T-helper 1 cell treated with Interleukin-12 subunit alpha and Interleukin-12 subunit beta and Interleukin-4 antibody, amounts not matched to agents 30 μg/mL and 1 μg/mL, for 36 hours (primary cell): ENCODE measurements at regions not wholly inside any gene's neighbourhood (a gene's known extent, or its start where the extent isn't known, plus 50 kb on each side); places are given as distances from the start of the nearest gene placed in this dataset.

Source experiments
- H3K27ac Mint-ChIP-seq: one replicate; pipeline ENCODE4 v1.8.0; 2021; ENCODE audit warnings: mild to moderate bottlenecking, mixed read lengths
- H3K27me3 Mint-ChIP-seq: one replicate; pipeline ENCODE4 v1.8.0; 2021; ENCODE audit warnings: low read depth, mixed read lengths
- H3K36me3 Mint-ChIP-seq: one replicate; pipeline ENCODE4 v1.8.0; 2021; ENCODE audit warnings: low read depth, mixed read lengths
- H3K4me1 Mint-ChIP-seq: one replicate; pipeline ENCODE4 v1.8.0; 2021; ENCODE audit warnings: low read depth, mixed read lengths
- H3K4me3 Mint-ChIP-seq: one replicate; pipeline ENCODE4 v1.8.0; 2021; ENCODE audit warnings: mild to moderate bottlenecking, moderate library complexity, mixed read lengths
- H3K9me3 Mint-ChIP-seq: one replicate; pipeline ENCODE4 v1.8.0; 2021; ENCODE audit warnings: mixed read lengths

DNA sequence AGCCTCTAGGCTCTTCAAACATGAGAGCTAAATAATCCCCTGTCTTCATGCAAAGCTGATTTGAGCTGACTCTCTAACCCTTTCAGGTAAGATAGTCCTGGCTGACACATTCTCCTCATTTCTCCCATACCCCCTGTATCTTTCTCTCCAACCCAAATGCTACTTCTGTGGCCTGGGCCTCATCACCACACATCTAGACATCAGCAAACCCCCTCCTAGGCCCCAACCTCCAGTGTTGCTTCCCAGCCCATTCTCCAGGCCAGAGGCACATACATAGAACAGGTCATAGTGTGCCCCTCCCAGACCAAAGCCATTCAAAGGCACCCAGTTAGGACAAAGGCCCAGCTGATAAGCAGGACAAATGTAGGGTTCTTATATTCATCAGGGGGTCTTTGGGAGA lies 84.9 kb downstream of the ANKRD60 start:
- H3K4me1 Mint-ChIP-seq: no peaks in the 10 kb centered on the region
- no peaks in the 10 kb centered on the region for H3K9me3 Mint-ChIP-seq
- H3K36me3 Mint-ChIP-seq: no peaks in the 10 kb centered on the region
- H3K27me3 Mint-ChIP-seq: no peaks in the 10 kb centered on the region
- H3K4me3 Mint-ChIP-seq: no peak overlapping the region
- H3K27ac Mint-ChIP-seq: no peak overlapping the region

DNA sequence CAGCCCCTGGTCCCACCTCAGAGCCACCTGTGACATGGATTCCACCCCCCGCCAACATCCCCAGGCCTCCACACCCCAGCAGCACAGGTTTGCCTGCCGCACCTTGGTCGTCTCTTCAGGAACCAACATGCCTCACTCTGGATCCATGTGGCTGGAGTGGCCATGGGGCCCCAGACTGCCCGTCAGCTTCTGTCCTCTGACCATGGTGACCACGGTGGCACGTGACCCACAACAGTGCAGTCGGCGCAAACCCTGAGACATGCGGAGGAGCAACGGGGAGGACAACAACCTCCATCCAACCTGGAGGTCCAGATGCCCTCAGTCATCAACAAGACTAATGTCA lies 85.6 kb downstream of the ANKRD60 start:
- no peaks in the 10 kb centered on the region for H3K4me1 Mint-ChIP-seq
- H3K27ac Mint-ChIP-seq: no peak overlapping the region
- H3K4me3 Mint-ChIP-seq: no peak overlapping the region
- no peaks in the 10 kb centered on the region for H3K27me3 Mint-ChIP-seq
- no peaks in the 10 kb centered on the region for H3K9me3 Mint-ChIP-seq
- H3K36me3 Mint-ChIP-seq: no peaks in the 10 kb centered on the region

DNA sequence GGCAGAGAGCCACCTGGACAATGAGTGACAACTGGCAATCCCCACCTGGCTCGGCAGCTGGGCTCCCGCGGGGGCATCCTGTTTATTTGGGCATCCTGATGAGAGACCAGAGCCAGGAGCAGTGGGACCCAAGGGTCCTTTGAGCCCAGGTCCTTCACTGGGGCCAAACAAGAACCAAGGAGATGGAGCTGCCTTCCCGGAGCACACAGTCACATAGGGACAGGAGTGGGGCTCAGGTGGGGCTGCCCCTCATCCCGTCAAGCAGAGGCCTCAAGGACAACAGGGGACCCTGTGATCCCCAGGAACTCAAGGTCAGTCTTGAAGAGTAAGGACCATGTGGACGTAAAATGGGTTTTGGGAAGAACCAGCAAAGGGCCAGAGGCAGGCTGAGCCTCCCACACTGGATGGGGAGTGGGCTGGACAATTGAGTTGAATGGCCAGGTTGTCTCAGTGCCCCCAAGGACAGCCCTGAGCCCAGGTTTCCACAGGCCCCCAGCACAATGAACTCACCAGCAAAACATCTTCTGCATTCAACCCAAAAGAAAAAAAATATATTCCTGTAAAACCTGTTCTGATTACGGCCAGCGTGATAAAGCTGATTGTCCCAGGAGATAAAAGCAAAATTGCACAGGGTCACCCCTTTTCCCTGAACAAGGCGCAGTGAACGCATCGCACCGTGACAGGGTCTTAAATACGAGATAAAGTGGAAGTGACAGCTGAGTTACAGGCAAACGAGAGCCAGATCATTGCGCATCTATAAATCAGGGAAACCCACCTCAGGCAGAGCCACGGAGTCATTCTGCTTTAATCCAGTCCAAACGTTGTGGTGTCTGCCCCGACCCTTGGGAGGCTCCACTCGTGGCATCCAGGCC lies 86.2 kb downstream of the ANKRD60 start:
- Mint-ChIP-seq H3K27ac (no peak overlapping the region), H3K9me3 (no peaks in the 10 kb centered on the region), H3K27me3 (no peaks in the 10 kb centered on the region), H3K4me1 (no peaks in the 10 kb centered on the region), H3K36me3 (no peaks in the 10 kb centered on the region), H3K4me3 (no peak overlapping the region)

DNA sequence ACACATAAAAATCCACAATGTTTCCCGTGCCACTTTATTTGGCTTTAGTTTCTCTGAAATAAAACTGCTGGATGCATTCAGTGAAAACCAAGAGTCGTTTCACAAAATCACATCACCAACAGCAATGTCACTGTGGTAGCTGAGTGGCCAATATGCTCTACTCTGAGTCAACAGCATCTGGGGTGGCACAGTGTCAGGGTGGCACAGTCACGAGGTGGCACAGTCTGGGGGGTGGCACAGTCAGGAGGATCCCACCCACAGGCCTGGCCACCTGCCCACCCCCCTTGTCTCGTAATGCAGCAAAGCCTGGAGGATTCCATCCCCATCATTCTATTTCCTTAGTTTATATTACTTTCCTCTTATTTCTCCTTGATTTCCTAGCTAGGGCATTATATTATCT lies 87.0 kb downstream of the ANKRD60 start:
- Mint-ChIP-seq H3K27me3 (peaks cover 4% of the 10 kb centered on the region), H3K9me3 (no peaks in the 10 kb centered on the region), H3K4me1 (no peaks in the 10 kb centered on the region), H3K36me3 (no peaks in the 10 kb centered on the region), H3K4me3 (no peak overlapping the region), H3K27ac (no peak overlapping the region)

DNA sequence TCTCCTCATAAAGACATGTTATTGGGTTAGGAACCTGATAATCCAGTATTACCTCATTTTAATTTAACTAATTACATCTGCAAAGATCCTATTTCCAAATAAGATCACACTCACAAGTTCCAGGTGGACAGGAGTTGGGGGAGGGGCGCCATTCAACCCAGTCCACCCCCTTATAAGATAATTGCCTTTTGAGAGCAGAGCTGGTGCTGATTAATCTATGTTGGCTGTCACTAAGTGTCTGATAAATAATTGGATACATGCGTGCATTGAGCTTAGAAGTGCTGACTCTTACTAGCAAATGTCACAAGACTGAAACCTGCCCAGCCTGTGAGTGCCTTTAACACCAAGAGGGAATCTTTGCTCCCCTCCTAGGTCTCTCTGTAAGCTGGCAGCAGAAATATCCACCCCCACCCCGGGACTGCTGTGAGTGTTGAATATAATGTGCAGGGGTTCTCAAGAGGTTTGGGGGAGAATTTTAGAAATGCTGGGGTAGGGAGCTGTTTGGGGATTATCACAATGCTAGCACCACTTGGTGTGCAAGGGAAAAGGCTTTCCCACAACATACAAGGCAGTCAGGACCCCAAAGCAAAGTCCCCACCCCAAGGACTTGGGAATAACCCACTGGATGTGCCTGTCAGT lies 87.5 kb downstream of the ANKRD60 start:
- H3K4me3 Mint-ChIP-seq: no peak overlapping the region
- no peak overlapping the region for H3K27ac Mint-ChIP-seq
- H3K36me3 Mint-ChIP-seq: no peaks in the 10 kb centered on the region
- H3K9me3 Mint-ChIP-seq: no peaks in the 10 kb centered on the region
- no peaks in the 10 kb centered on the region for H3K4me1 Mint-ChIP-seq
- peaks cover 10% of the 10 kb centered on the region for H3K27me3 Mint-ChIP-seq

DNA sequence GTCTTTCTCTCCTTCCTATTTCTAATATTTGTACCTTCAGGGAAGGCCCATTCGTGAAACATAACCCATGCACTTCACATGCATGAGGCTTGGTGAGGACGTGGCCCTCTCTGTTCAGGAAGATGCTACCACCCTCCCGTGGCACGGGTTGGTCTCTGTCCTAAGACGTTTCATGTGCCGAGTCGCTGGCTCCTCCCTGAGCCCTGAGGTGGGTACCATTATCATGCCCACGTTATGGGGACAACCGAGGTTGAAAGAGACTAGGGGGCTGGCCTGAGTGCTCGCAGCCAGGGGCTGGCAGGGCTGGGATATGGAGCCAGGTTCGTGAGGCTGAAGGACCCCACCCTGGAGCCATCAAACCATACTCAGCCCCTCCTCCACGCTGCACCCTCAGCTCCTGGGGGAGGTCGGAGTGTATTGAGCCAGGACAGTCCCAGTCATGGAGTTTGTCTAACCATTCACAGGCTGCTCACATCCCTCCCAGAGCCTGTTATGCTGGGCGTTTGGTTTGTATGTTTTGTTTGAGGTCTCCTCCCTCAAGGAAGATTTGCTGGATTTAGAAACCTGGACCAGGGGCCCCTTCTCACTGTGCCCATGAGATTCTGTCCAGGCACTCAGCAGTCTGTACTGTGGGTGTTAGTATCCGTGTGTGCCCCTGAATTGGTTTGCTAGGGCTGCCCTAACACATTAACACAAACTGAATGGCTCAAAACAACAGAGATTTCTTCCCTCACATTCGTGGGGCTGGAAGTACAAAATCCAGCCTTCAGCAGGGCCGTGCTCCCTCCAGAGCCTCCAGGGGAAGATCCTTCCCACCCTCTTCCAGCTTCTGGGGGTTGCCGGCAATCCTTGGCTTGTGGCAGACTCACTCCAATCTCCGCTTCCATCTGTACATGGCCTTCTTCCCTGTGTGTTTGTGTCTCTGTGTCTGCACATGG lies 88.3 kb downstream of the ANKRD60 start:
- Mint-ChIP-seq H3K4me1 (no peaks in the 10 kb centered on the region), H3K27me3 (peaks cover 15% of the 10 kb centered on the region), H3K36me3 (no peaks in the 10 kb centered on the region), H3K27ac (no peak overlapping the region), H3K4me3 (no peak overlapping the region), H3K9me3 (no peaks in the 10 kb centered on the region)

DNA sequence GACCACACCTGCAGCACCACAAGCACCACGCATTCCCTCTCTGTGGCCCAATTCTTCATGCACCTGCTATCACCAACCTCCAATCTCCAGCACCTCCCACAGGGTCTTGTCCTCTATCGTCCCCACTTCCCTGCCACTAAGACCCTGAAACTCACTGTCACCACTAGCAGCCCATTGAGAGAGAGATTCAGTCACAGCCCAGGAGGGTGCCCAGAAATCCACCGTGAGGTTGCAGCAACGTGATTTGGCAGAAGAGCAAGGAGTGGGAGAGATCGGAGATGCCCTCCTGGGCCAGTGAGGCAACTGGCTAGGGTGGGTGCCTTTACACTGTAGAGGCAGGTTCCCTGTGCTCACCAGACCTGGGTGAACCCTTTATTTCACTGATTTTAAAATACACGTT lies 90.1 kb downstream of the ANKRD60 start:
- H3K27ac Mint-ChIP-seq: no peak overlapping the region
- H3K4me3 Mint-ChIP-seq: no peak overlapping the region
- no peaks in the 10 kb centered on the region for H3K4me1 Mint-ChIP-seq
- H3K27me3 Mint-ChIP-seq: peaks cover 29% of the 10 kb centered on the region
- H3K36me3 Mint-ChIP-seq: no peaks in the 10 kb centered on the region
- no peaks in the 10 kb centered on the region for H3K9me3 Mint-ChIP-seq

DNA sequence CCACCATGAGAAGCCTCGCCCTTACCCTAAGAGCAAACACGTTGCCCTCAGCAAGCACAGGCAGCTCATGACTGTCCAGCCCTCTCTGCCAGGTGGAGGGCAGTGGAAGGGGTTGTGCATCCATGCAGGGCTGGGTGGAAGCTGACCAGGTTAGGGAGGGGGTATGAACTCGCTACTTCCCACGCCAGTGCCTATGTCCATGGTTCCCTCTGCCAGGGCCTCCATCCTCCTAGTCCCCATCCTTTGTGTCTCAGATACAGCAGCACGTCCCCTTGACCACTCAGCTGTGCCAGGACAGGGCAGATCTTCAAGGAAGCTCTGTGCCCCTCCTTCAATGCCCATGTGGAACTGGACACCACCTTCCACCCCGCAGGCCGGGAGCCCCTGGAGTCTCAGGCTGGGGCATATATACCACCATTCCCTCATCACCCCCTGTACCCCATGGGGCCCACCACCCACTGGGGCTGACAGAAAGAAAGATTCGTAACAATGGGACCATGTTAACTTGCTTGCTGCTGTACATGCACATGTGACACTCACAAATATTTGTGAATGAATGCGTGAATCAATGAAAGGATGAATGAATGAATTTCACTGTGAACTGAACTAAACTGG lies 90.7 kb downstream of the ANKRD60 start:
- Mint-ChIP-seq H3K27me3 (peaks cover 35% of the 10 kb centered on the region), H3K9me3 (no peaks in the 10 kb centered on the region), H3K36me3 (no peaks in the 10 kb centered on the region), H3K4me3 (no peak overlapping the region), H3K27ac (no peak overlapping the region), H3K4me1 (no peaks in the 10 kb centered on the region)

DNA sequence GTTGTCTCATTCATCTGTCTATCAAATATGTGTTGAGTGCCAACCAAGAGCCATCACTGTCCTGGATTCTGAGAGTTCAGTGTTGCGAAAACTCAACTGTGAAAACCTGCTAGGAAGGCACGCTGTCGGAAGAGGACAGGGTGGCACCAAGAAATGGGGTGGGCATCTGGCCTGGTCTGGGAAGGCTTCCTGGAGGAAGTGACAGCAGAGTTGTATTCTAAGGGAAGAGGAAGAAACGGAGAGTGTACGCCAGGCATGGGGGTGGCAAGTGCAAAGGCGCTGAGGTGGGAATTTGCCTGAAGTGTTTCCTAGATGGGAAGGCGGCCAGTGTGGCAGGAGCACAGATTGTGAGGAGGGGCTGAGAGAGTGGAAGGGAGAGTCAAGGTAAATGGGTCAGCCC lies 91.2 kb downstream of the ANKRD60 start:
- H3K27me3 Mint-ChIP-seq: peaks cover 40% of the 10 kb centered on the region
- H3K4me1 Mint-ChIP-seq: no peaks in the 10 kb centered on the region
- H3K36me3 Mint-ChIP-seq: no peaks in the 10 kb centered on the region
- H3K9me3 Mint-ChIP-seq: no peaks in the 10 kb centered on the region
- H3K4me3 Mint-ChIP-seq: no peak overlapping the region
- H3K27ac Mint-ChIP-seq: no peak overlapping the region

DNA sequence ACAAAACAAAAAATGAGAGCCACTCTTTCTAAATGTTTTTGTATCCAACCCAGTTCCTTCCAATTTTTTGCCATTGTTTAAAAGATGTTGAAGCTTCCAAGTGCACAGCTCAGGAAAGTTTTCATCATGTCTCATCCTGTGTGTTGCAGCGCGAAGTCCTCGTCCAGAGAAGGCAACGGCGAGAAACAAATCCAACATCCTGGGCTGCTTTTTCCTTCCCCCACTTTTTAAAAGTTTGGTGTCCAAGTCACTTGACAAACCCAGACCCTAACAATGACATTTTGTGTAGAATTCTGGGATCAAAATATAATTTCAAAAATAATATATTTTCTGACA lies 92.3 kb downstream of the ANKRD60 start:
- Mint-ChIP-seq H3K27me3 (peaks cover 51% of the 10 kb centered on the region), H3K4me1 (no peaks in the 10 kb centered on the region), H3K9me3 (no peaks in the 10 kb centered on the region), H3K36me3 (no peaks in the 10 kb centered on the region), H3K4me3 (no peak overlapping the region), H3K27ac (no peak overlapping the region)

DNA sequence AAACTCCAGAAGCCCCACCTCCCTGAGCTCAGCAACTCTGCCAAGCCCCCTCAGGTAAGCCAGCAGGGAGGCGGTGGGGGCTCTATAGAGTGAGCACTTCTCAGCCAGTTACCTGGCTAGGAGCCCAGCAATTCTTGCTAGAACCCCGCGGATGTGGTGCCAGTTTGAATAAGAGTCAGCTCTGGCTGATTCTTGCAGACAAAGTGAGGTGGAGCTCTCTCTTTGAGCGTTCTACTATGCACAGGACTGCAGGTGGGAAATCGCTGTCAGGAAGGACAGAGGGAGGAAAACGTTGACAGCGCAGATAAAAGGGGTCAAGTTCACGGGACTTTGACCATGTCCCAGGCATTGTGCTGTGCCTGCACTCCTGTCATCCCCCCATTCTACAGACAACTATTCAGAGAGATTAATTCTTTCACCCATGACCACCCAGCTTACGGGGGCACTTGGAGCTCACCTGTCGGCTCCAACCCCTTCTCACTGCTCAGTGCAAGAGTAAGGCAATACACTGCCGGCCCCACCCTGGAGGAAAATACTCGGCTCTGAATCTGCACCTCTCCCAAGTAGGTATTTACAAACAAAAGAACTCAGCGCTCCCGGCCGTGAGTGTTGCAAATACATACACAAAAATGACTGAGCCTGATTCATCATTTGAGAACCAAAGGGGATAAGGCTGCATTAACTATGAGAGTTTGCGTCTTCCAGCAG lies 92.9 kb downstream of the ANKRD60 start:
- no peak overlapping the region for H3K4me3 Mint-ChIP-seq
- no peaks in the 10 kb centered on the region for H3K36me3 Mint-ChIP-seq
- peaks cover 56% of the 10 kb centered on the region for H3K27me3 Mint-ChIP-seq
- no peak overlapping the region for H3K27ac Mint-ChIP-seq
- no peaks in the 10 kb centered on the region for H3K9me3 Mint-ChIP-seq
- H3K4me1 Mint-ChIP-seq: no peaks in the 10 kb centered on the region

DNA sequence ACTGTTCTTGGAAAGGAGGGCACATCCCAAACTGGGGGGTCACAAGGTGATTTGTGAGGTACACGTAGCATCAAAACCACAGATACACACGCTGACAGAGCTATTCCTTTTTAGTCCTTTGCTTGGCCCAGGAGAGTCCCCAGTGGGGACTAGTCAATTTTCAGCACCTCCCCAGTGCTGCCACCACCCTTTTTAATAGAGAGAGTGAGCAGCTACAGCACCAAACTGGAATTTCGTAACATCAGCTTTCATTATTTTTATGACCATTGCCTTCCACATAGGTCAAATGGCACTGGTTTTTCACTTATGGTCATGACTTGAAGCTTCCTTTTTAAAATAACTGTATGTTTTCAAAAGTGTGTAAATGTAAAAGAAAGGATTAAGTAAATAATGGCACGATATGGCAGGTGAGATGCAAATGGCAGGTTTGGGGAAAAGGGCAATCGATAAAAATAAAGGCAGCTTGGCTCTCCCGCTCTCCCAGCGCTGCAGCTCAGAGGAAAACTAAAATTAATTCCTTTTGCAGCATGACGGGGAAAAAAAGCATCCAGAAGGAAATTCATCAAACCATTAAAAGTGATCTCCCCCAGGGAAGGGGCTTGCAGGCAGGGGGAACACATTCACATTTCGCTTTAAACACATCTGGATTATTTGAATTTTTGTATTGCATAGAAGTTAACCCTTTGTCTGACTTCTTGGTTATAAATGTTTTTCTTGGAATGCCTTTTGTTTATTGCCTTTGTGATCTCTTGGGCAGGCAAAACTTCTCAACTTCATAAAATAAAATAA lies 95.2 kb downstream of the ANKRD60 start:
- Mint-ChIP-seq H3K4me1 (no peaks in the 10 kb centered on the region), H3K36me3 (no peaks in the 10 kb centered on the region), H3K4me3 (no peak overlapping the region), H3K27ac (no peak overlapping the region), H3K27me3 (peaks cover 59% of the 10 kb centered on the region), H3K9me3 (no peaks in the 10 kb centered on the region)

DNA sequence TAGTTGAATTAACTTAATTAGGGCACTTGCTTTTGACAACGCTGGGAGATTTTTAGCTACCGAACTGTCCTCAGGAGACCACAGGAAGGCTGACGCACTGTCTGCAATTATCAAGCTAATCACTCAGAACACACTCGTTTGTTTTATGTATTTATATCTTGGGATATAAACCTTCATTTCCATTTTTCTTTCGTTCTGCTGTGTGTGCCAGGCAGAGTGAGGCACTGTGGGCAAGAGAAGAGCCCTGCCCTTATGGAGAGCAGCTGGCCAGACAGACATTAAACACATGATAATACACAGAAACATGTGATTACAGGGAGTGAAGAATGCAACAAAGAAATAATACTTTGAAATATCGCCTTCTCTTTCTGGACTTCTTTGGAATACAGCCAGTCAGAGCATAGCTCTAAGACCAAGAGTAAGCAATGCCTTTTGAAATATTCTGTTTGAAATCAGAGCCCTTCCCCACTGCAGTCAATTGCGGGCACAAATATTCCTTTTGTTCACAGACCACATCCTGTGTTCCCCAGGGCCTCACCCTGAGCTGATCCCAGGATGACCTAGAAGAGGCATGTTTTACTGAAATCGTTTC lies 96.8 kb downstream of the ANKRD60 start:
- Mint-ChIP-seq H3K4me3 (no peak overlapping the region), H3K27ac (no peak overlapping the region), H3K4me1 (no peaks in the 10 kb centered on the region), H3K9me3 (no peaks in the 10 kb centered on the region), H3K27me3 (peaks cover 61% of the 10 kb centered on the region), H3K36me3 (no peaks in the 10 kb centered on the region)
